H1 (cell line): ENCODE measurements at regions not wholly inside any gene's neighbourhood (a gene's known extent, or its start where the extent isn't known, plus 50 kb on each side); places are given as distances from the start of the nearest gene placed in this dataset.
A peak's percentile ranks its signal among the peaks of the same experiment; 100 is the strongest.

Experiments used
- CTCF ChIA-PET: fragments of 300-600 bp; sonication (Branson Sonifier 250); formaldehyde crosslinking; loops from one replicate; lab custom pipeline; 2021; ENCODE audit not compliant: partially characterized antibody; lab: Charles Lee
- POLR2A ChIA-PET: fragments of 300-600 bp; sonication (Branson Sonifier 250); formaldehyde crosslinking; loops from one replicate; lab custom pipeline; 2021; ENCODE audit warnings: inconsistent platforms; ENCODE audit not compliant: partially characterized antibody; lab: Charles Lee
- DNase-seq, 2 experiments: peaks; one replicate each; pipeline versions ENCODE4 v3.0.0 to v3.0.0-alpha.2; 2010 to 2022; ENCODE audit warnings: low spot score in 2 of 2, low read depth in 1 of 2, mixed read lengths in 1 of 2
- FAIRE-seq: peaks from 2 replicates; lab custom pipeline; 2011; peaks lifted over from hg19 to GRCh38; lab: Jason Lieb, UNC
- H2AFZ ChIP-seq: 2 replicates; pipeline ENCODE4 v1.8.1; 2012; ENCODE audit warnings: low read length, inconsistent platforms
- H2AK5ac ChIP-seq: 2 replicates; pipeline ENCODE4 v1.6.1; 2013; ENCODE audit warnings: low read depth, low read length
- H2BK120ac ChIP-seq: replicated peaks from 2 replicates; pipeline ENCODE3; 2013; ENCODE audit warnings: low read depth, low read length, inconsistent platforms
- H2BK12ac ChIP-seq: 2 replicates; pipeline ENCODE4 v1.6.1; 2013; ENCODE audit warnings: low read depth, low read length
- H2BK15ac ChIP-seq: 2 replicates; pipeline ENCODE4 v1.6.1; 2013; ENCODE audit warnings: low read length
- H2BK20ac ChIP-seq: 2 replicates; pipeline ENCODE4 v1.6.1; 2013; ENCODE audit warnings: low read length
- H2BK5ac ChIP-seq: 2 replicates; pipeline ENCODE4 v1.6.1; 2013; ENCODE audit warnings: low read depth, low read length
- H3K14ac ChIP-seq: 2 replicates; pipeline ENCODE4 v1.6.1; 2013; ENCODE audit warnings: inconsistent platforms; ENCODE audit not compliant: insufficient read length
- H3K18ac ChIP-seq: 2 replicates; pipeline ENCODE4 v1.6.1; 2013; ENCODE audit warnings: low read length; ENCODE audit errors: extremely low read depth
- H3K23ac ChIP-seq: 2 replicates; pipeline ENCODE4 v1.6.1; 2013; ENCODE audit warnings: inconsistent platforms; ENCODE audit not compliant: insufficient read length
- H3K23me2 ChIP-seq: 2 replicates; pipeline ENCODE4 v1.6.1; 2013; ENCODE audit warnings: low read depth, low read length
- H3K27ac ChIP-seq: 2 replicates; pipeline ENCODE4 v1.6.1; 2011; ENCODE audit warnings: low read depth, low read length, inconsistent platforms
- H3K27me3 ChIP-seq, 4 experiments: replicated peaks in 1 of 4; 1 replicate in 1 of 4; 2 replicates in 3 of 4; pipeline versions ENCODE4 v1.6.1 to v1.8.1; 2011 to 2013; ENCODE audit warnings: low read length in 3 of 4, mild to moderate bottlenecking in 3 of 4, inconsistent platforms in 2 of 4, mixed read lengths in 2 of 4, moderate library complexity in 1 of 4; ENCODE audit not compliant: control insufficient read depth in 3 of 4, insufficient read depth in 3 of 4; ENCODE audit errors: extremely low read depth in 1 of 4
- H3K36me3 ChIP-seq, 4 experiments: 2 replicates each; pipeline versions ENCODE4 v1.6.1 to v1.8.1; 2011 to 2013; ENCODE audit warnings: mild to moderate bottlenecking in 4 of 4, low read length in 3 of 4, moderate library complexity in 2 of 4, control low read depth in 1 of 4, inconsistent platforms in 1 of 4; ENCODE audit not compliant: insufficient read depth in 4 of 4, control insufficient read depth in 2 of 4
- H3K4ac ChIP-seq: replicated peaks from 2 replicates; pipeline ENCODE3; 2013; ENCODE audit warnings: low read length, low read depth, mixed read lengths, inconsistent platforms; ENCODE audit not compliant: insufficient read length
- H3K4me1 ChIP-seq, 4 experiments: replicated peaks in 1 of 4; 1 replicate in 1 of 4; 2 replicates in 3 of 4; pipeline versions ENCODE4 v1.6.1 to v1.8.1; 2011 to 2013; ENCODE audit warnings: low read length in 3 of 4, inconsistent platforms in 2 of 4, mixed read lengths in 1 of 4; ENCODE audit not compliant: insufficient read depth in 4 of 4, control insufficient read depth in 3 of 4
- H3K4me2 ChIP-seq, 2 experiments: 2 replicates each; pipeline versions ENCODE4 v1.6.1 to v1.8.1; 2011 to 2013; ENCODE audit warnings: low read depth in 2 of 2, low read length in 2 of 2, control low read depth in 1 of 2, inconsistent platforms in 1 of 2, mild to moderate bottlenecking in 1 of 2; ENCODE audit not compliant: insufficient read depth in 1 of 2
- H3K4me3 ChIP-seq, 4 experiments: fragments of 200-600, 300-600 bp in 1 of 4; sonication (generic), shearing (Covaris generic), sonication (Bioruptor Twin) in 1 of 4; 2 replicates each; pipeline versions ENCODE4 v1.5.1 to v1.8.1; 2011 to 2016; ENCODE audit warnings: low read length in 4 of 4, low read depth in 3 of 4, control low read depth in 2 of 4, inconsistent platforms in 2 of 4, mild to moderate bottlenecking in 2 of 4, mixed read lengths in 1 of 4, moderate library complexity in 1 of 4; ENCODE audit not compliant: insufficient read depth in 2 of 4; ENCODE audit errors: extremely low read depth in 1 of 4
- H3K56ac ChIP-seq: replicated peaks from 2 replicates; pipeline ENCODE3; 2013; ENCODE audit warnings: low read depth, mild to moderate bottlenecking, mixed read lengths, low read length, inconsistent platforms; ENCODE audit not compliant: insufficient read length
- H3K79me1 ChIP-seq: 2 replicates; pipeline ENCODE4 v1.6.1; 2013; ENCODE audit warnings: low read depth, low read length, control low read depth
- H3K79me2 ChIP-seq, 2 experiments: 2 replicates each; pipeline versions ENCODE4 v1.6.1 to v1.8.1; 2012 to 2013; ENCODE audit warnings: low read length in 2 of 2, mild to moderate bottlenecking in 2 of 2, inconsistent platforms in 1 of 2; ENCODE audit not compliant: insufficient read depth in 2 of 2, control insufficient read depth in 1 of 2
- H3K9ac ChIP-seq, 4 experiments: replicated peaks in 1 of 4; 1 replicate in 1 of 4; 2 replicates in 3 of 4; pipeline versions ENCODE4 v1.6.1 to v1.8.1; 2011 to 2013; ENCODE audit warnings: low read depth in 3 of 4, low read length in 3 of 4, control low read depth in 2 of 4, mild to moderate bottlenecking in 2 of 4, moderate library complexity in 2 of 4, inconsistent platforms in 1 of 4; ENCODE audit errors: extremely low read depth in 1 of 4
- H3K9me3 ChIP-seq, 2 experiments: 2 replicates each; pipeline versions ENCODE4 v1.6.1 to v1.8.1; 2012 to 2013; ENCODE audit warnings: mild to moderate bottlenecking in 2 of 2, moderate library complexity in 2 of 2, control low read depth in 1 of 2, inconsistent platforms in 1 of 2, low read depth in 1 of 2, low read length in 1 of 2, mixed read lengths in 1 of 2; ENCODE audit not compliant: insufficient read depth in 2 of 2
- H4K20me1 ChIP-seq, 2 experiments: replicated peaks in 1 of 2; 2 replicates each; pipeline versions ENCODE3 to v1.8.1; 2011 to 2013; ENCODE audit warnings: inconsistent platforms in 2 of 2, low read length in 2 of 2, mild to moderate bottlenecking in 1 of 2; ENCODE audit not compliant: insufficient read depth in 2 of 2, control insufficient read depth in 1 of 2
- H4K5ac ChIP-seq: 2 replicates; pipeline ENCODE4 v1.6.1; 2013; ENCODE audit warnings: low read length, low read depth, mixed read lengths, inconsistent platforms; ENCODE audit not compliant: insufficient read length
- H4K8ac ChIP-seq: 2 replicates; pipeline ENCODE4 v1.8.0; 2013; ENCODE audit warnings: mild to moderate bottlenecking, moderate library complexity, low read length, inconsistent platforms; ENCODE audit not compliant: insufficient read depth; ENCODE audit errors: extremely low read depth
- H4K91ac ChIP-seq: replicated peaks from 2 replicates; pipeline ENCODE3; 2013; ENCODE audit warnings: low read length, mixed read lengths, inconsistent platforms; ENCODE audit not compliant: insufficient read length
- EZH2 ChIP-seq: fragments of 200-600 bp; sonication (generic); IDR thresholded peaks from 2 replicates; pipeline ENCODE4 v1.7.1; 2012; ENCODE audit warnings: low read depth, mild to moderate bottlenecking, moderate library complexity, low read length, inconsistent platforms; ENCODE audit not compliant: severe bottlenecking
- GTF2F1 ChIP-seq: IDR thresholded peaks from 2 replicates; pipeline ENCODE4 v1.6.1; 2012; ENCODE audit warnings: low read depth, low read length, improper control_type of control experiment, borderline replicate concordance
- RAD21 ChIP-seq, 2 experiments: IDR thresholded peaks in 1 of 2; conservative IDR thresholded peaks in 1 of 2; 2 replicates each; pipeline ENCODE4 v1.6.1; 2011; ENCODE audit warnings: low read depth in 2 of 2, low read length in 2 of 2, improper control_type of control experiment in 1 of 2, inconsistent platforms in 1 of 2, mild to moderate bottlenecking in 1 of 2, moderate library complexity in 1 of 2
- WGBS, 2 experiments: shearing (Covaris generic) in 1 of 2; methylation state at CpG; one replicate each; pipeline versions ENCODE4 v1.1.6 to v1.1.7; 2013 to 2015; ENCODE audit warnings: low lambda C conversion rate in 2 of 2, mixed read lengths in 2 of 2, inconsistent platforms in 1 of 2, low coverage in 1 of 2, missing lambda C conversion rate in 1 of 2; ENCODE audit not compliant: insufficient replicate concordance in 2 of 2, insufficient coverage in 1 of 2, insufficient read length in 1 of 2; ENCODE audit errors: extremely low coverage in 1 of 2, missing lambda C conversion rate in 1 of 2; 5-methylcytosine and 5-hydroxymethylcytosine counted together
- TF ChIP-seq, protein P1 (sequence below), 3 experiments: IDR thresholded peaks; 1 replicate in 2 of 3; 2 replicates in 1 of 3; pipeline versions ENCODE4 v1.5.1 to v1.6.1; 2011; ENCODE audit warnings: low read length in 3 of 3, mild to moderate bottlenecking in 3 of 3, inconsistent platforms in 2 of 3, low read depth in 1 of 3, moderate library complexity in 1 of 3; ENCODE audit not compliant: insufficient read depth in 1 of 3; ENCODE audit errors: control extremely low read depth in 1 of 3
- TF ChIP-seq, protein P2 (sequence below): IDR thresholded peaks from 2 replicates; pipeline ENCODE4 v1.6.1; 2012; ENCODE audit warnings: inconsistent platforms

DNA sequence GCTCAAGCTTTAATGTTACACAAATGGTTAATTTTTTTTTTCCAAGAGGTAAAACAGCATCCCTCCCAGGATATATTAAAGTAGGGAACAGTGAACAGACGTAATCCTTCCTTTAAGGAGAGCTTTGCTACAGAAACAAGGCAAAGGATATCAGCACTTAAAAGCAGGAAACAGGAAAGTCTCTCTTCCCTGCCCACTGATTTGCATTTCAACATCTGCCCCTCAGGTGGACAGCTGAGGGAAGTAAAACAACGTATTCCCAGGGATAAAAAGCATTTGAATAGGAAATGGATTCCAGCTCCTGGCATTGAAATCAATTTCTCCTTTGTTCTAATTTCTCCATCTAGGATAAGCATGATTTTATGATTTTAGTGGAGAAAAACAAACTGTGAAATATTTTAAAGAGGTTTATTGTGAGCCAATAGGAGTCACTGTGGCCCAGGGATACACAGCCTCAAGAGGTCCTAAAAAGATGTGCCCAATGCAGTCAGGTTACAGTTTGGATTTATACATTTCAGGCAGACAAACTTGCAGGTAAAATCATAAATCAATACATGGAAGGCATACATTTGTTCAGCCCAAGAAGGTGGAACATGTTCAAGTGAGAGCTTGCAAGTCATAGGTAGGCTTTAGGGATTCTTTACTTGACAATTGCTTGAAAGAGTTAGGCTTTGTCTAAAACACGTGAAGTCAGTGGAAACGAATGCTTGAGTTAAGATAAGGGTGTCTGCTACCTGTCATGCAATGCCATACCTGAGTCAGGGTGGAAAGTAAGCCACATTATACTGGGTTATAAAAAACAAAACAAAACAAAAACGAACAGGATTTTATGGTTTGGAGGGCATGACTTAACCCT lies 286.2 kb upstream of the VWC2 start:
- no peak for DNase-seq
- Histone ChIP-seq H3K27me3 (no peaks in the 10 kb centered on the region), H4K8ac (no peak overlapping the region), H3K23me2 (no peaks in the 10 kb centered on the region), H3K4me1 (peaks cover 0 to 12% (median 6%) of the 10 kb centered on the region in 4 experiments; a peak in 5 of 7 replicates), H3K36me3 (no peaks in the 10 kb centered on the region), H3K14ac (no peak overlapping the region), H3K18ac (no peak overlapping the region), H3K4ac (no peak overlapping the region), H2AK5ac (peak overlapping the region; percentile 72; the same call in 1 of the 2 replicates), H2AFZ (0 out of 2 replicates have a peak overlapping the region, but pooled peaks have one; percentile 18), H4K5ac (no peak overlapping the region), H2BK5ac (peak overlapping the region; percentile 77; the same call in 1 of the 2 replicates), H3K9ac (no peak overlapping the region), H3K79me2 (no peaks in the 10 kb centered on the region), H2BK12ac (peak overlapping the region; percentile 7; the same call in 1 of the 2 replicates), H2BK20ac (peak overlapping the region; percentile 93; the same call in 1 of the 2 replicates), H4K20me1 (no peaks in the 10 kb centered on the region), H3K4me2 (peak overlapping the region in 1 of 2 experiments; percentile 17; a peak in 1 of 4 replicates), H3K9me3 (no peaks in the 10 kb centered on the region), H3K56ac (peak overlapping the region; percentile 18), H2BK120ac (peak overlapping the region; percentile 60), H3K79me1 (no peaks in the 10 kb centered on the region), H3K4me3 (no peak overlapping the region), H3K23ac (no peak overlapping the region), H2BK15ac (no peak overlapping the region), H3K27ac (no peak overlapping the region), H4K91ac (peak overlapping the region; percentile 25)
- ChIA-PET POLR2A (no interaction called here), CTCF (interaction anchor here (0.8 to 1.5 kb wide), 3 partner anchors 10 to 150 kb away, joined by 3 to 5 read pairs (median 3); no protein-coding TSS in a partner anchor)
- 40% methylated on average over 5 of the region's 5 CpGs; no CpG with 5 or more reads in 1 of the 2 experiments for WGBS, 2 experiments
- FAIRE-seq, result peak; percentile 77
- TF ChIP-seq EZH2 (no peak), RAD21 (IDR thresholded peaks at IDR 0.05 in 1 of 2, conservative IDR thresholded peaks at IDR 0.05 in 1 of 2; ENCODE audit: low read depth in 2 of 2, low read length in 2 of 2) (peak; percentile 44 to 45; a peak in 3 of 4 replicates), GTF2F1 (no peak)
- TF ChIP-seq, protein P1, sequence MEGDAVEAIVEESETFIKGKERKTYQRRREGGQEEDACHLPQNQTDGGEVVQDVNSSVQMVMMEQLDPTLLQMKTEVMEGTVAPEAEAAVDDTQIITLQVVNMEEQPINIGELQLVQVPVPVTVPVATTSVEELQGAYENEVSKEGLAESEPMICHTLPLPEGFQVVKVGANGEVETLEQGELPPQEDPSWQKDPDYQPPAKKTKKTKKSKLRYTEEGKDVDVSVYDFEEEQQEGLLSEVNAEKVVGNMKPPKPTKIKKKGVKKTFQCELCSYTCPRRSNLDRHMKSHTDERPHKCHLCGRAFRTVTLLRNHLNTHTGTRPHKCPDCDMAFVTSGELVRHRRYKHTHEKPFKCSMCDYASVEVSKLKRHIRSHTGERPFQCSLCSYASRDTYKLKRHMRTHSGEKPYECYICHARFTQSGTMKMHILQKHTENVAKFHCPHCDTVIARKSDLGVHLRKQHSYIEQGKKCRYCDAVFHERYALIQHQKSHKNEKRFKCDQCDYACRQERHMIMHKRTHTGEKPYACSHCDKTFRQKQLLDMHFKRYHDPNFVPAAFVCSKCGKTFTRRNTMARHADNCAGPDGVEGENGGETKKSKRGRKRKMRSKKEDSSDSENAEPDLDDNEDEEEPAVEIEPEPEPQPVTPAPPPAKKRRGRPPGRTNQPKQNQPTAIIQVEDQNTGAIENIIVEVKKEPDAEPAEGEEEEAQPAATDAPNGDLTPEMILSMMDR (IDR thresholded peaks at IDR 0.05; ENCODE audit: control extremely low read depth in 1 of 3, insufficient read depth in 1 of 3, low read depth in 1 of 3, low read length in 3 of 3), result peak in 2 of 3 experiments; percentile 6 to 7; a peak in 1 of 4 replicates
- TF ChIP-seq, protein P2, sequence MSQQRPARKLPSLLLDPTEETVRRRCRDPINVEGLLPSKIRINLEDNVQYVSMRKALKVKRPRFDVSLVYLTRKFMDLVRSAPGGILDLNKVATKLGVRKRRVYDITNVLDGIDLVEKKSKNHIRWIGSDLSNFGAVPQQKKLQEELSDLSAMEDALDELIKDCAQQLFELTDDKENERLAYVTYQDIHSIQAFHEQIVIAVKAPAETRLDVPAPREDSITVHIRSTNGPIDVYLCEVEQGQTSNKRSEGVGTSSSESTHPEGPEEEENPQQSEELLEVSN, result no peak
